Spleen (tissue), 11 donors: ENCODE measurements at regions not wholly inside any gene's neighbourhood (a gene's known extent, or its start where the extent isn't known, plus 50 kb on each side); places are given as distances from the start of the nearest gene placed in this dataset.
"Not testable (repeated sequence)": the region's sequence is repeated elsewhere in the genome, so short reads cannot be mapped to it uniquely, and the experiment has no call there.

ENCODE experiments used
- DNase-seq: peaks from one replicate; pipeline ENCODE4 v3.0.0-alpha.2; 2020
- H3K27ac ChIP-seq, 8 donors: fragments of 200-600 bp; sonication (generic) in 7 of 8; 1 replicate in 4 of 8; 2 replicates in 4 of 8; pipeline versions ENCODE4 v1.5.0 to v1.8.0; 2016 to 2021; ENCODE audit warnings: inconsistent platforms in 4 of 8, mild to moderate bottlenecking in 4 of 8, moderate library complexity in 1 of 8
- H3K27me3 ChIP-seq, 7 donors: fragments of 200-600 bp; sonication (generic) in 6 of 7; replicated peaks in 1 of 7; 1 replicate in 4 of 7; 2 replicates in 3 of 7; pipeline versions ENCODE4 v1.5.0 to v1.8.0; 2016 to 2021; ENCODE audit warnings: inconsistent platforms in 3 of 7, mild to moderate bottlenecking in 1 of 7
- H3K36me3 ChIP-seq, 6 donors: fragments of 200-600 bp; sonication (generic) in 5 of 6; 1 replicate in 4 of 6; 2 replicates in 2 of 6; pipeline versions ENCODE4 v1.5.0 to v1.8.0; 2016 to 2021; ENCODE audit warnings: inconsistent platforms in 2 of 6
- H3K4me1 ChIP-seq, 6 donors: fragments of 200-600 bp; sonication (generic) in 5 of 6; 1 replicate in 3 of 6; 2 replicates in 3 of 6; pipeline versions ENCODE4 v1.5.0 to v1.8.0; 2016 to 2021; ENCODE audit warnings: inconsistent platforms in 3 of 6
- H3K4me3 ChIP-seq, 8 donors: fragments of 200-600 bp; sonication (generic) in 7 of 8; 1 replicate in 4 of 8; 2 replicates in 4 of 8; pipeline versions ENCODE4 v1.5.0 to v1.8.0; 2016 to 2021; ENCODE audit warnings: inconsistent platforms in 4 of 8, mild to moderate bottlenecking in 4 of 8, moderate library complexity in 2 of 8
- H3K9me3 ChIP-seq, 8 donors: fragments of 200-600 bp; sonication (generic) in 7 of 8; 1 replicate in 4 of 8; 2 replicates in 4 of 8; pipeline versions ENCODE4 v1.5.0 to v1.8.0; 2016 to 2021; ENCODE audit warnings: inconsistent platforms in 4 of 8
- POLR2A ChIP-seq, 3 donors: fragments of 450-650 bp; IDR thresholded peaks; one replicate each; pipeline ENCODE4 v1.5.1; 2017; ENCODE audit warnings: antibody characterized with exemption in 3 of 3, mild to moderate bottlenecking in 1 of 3
- POLR2AphosphoS5 ChIP-seq, 3 donors: sonication (generic); formaldehyde crosslinking; IDR thresholded peaks; one replicate each; pipeline ENCODE4 v1.5.1; 2017; ENCODE audit warnings: antibody characterized with exemption in 3 of 3
- WGBS, 5 donors: extraction: QIAGEN DNeasy Blood & Tissue Kit in 3 of 5; methylation state at CpG; one replicate each; pipeline versions ENCODE4 v1.1.5 to v1.1.7; 2013 to 2018; 5-methylcytosine and 5-hydroxymethylcytosine counted together
- intact Hi-C: fragments of 100-400 bp; cut with DNase I; formaldehyde crosslinking; loops from one replicate; pipeline ENCODE4 v1.15.0; 2023; ENCODE audit warnings: low total_unique reads
- TF ChIP-seq, protein P1 (sequence below), 11 experiments: fragments of 200-600 bp in 7 of 11; fragments of 450-650 bp in 4 of 11; sonication (generic) in 4 of 11; IDR thresholded peaks in 8 of 11; conservative IDR thresholded peaks in 3 of 11; 1 replicate in 7 of 11; 2 replicates in 4 of 11; pipeline versions ENCODE4 v1.4.0 to v1.8.0; 2016 to 2021; ENCODE audit warnings: antibody characterized with exemption in 11 of 11, inconsistent platforms in 4 of 11, mild to moderate bottlenecking in 1 of 11
- donor health status: healthy with polysubstance abuse.
- donor health status: DM: no; HTN: no; CAD: no; lungs with moderate emphysema.
- donor health status: DM: no; HTN: no; CAD: no.
- donor health status: Bipolar disorder and iron deficiency.
- donor health status: healthy.
- donor health status: DM: no; HTN: no; CAD: no.
- donor health status: DM: yes; HTN: yes; CAD: no.

DNA sequence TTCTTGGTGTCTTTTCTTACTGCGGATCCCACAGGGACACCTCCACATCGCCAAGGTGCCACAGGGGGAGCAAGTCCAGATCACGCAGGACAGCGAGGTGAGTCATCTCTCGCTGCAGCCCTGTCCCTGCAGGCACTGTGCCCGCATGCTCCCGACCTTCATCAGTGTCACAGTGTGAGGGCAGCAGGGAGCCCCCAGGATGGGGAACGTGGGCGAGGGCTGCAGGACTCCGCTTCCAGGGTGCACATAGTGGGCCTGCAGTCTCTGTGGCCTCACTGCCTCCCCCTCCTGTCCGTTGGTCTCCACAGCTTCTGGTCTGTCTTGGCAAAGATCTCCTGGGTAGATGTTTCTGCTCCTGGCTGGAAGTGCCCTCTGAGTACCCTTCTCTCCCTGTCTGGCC is 78.0 kb downstream of the NPIPB11 start:
- H3K4me1 ChIP-seq, H3K27me3 ChIP-seq, DNase-seq, intact Hi-C loops, H3K27ac ChIP-seq, H3K9me3 ChIP-seq, H3K4me3 ChIP-seq: not testable (repeated sequence)
- peaks cover 0 to 22% (median 5%) of the 10 kb centered on the region in 6 donors for H3K36me3 ChIP-seq
- 86 to 98% (median 91%) methylated on average over 6 to 11 of the region's 11 CpGs for WGBS, 5 donors

GRCh38 chr16:29327631-29328408 is 78.7 kb downstream of the NPIPB11 start:
- intact Hi-C loops, H3K27ac ChIP-seq, H3K9me3 ChIP-seq, H3K4me1 ChIP-seq, H3K27me3 ChIP-seq, DNase-seq, H3K4me3 ChIP-seq: not testable (repeated sequence)
- H3K36me3 ChIP-seq, result peaks cover 0 to 22% (median 5%) of the 10 kb centered on the region in 6 donors
- 80 to 87% (median 82%) methylated on average over 12 of the region's 12 CpGs for WGBS, 5 donors

- not testable (repeated sequence) for DNase-seq
- WGBS, 5 donors, result 58 to 81% (median 73%) methylated on average over 10 to 31 of the region's 34 CpGs
These were observed 80.1 kb downstream of the NPIPB11 start for GRCh38 chr16:29326164-29327125.

DNA sequence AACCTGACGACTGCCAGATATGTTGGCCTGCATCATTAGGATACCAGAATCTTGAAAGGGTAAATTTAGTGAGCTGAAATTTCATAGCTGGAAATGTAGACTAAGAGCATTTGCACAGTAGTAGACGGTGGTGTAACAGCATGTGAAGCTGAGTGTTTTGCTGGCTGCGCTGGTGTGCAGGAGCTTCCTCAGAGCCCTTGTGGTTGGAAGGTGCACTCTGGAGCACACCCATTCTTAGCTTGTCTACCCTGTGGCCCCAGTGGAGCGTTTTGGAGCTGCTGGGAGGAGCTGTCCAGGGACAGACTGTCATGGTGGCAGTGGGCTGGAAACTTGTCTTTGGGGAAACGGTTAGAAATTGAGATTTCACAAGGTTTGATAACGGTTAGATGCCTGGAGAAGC is 82.8 kb downstream of the NPIPB11 start:
- DNase-seq, intact Hi-C loops: not testable (repeated sequence)
- WGBS, 5 donors, result 62 to 87% (median 81%) methylated on average over 6 of the region's 6 CpGs

More at GRCh38 chr16:29326164-29327125, 80.1 kb downstream of the NPIPB11 start:
- H3K27ac ChIP-seq, H3K9me3 ChIP-seq, H3K4me1 ChIP-seq, intact Hi-C loops, H3K27me3 ChIP-seq, H3K4me3 ChIP-seq: not testable (repeated sequence)
- peaks cover 0 to 18% (median 5%) of the 10 kb centered on the region in 6 donors for H3K36me3 ChIP-seq
- TF ChIP-seq POLR2AphosphoS5 (IDR thresholded peaks at IDR 0.05), result peak in 2 of 3 donors; percentile 47 to 73

DNA sequence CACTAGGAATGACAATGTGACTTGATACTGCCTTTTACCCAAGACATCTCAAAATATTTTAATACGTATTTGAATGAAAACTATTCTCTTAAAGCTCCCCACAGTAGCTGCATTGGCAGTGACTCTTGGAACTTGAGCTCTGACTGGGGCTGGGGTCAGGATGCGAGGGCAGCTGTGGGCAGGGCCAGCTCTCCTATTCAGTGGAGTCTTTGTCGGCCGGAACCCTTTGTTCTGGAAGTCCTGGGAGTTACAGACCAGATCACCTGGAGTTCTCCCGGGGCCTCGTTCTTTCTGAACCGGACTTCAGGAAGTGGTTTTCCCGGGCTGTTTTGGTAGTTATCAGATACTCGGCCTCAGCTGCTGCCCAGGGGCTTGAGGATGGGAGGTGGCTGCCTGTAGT is 84.9 kb downstream of the NPIPB11 start:
- Histone ChIP-seq H3K27me3 (no peaks in the 10 kb centered on the region), H3K4me3 (no peak overlapping the region), H3K9me3 (no peaks in the 10 kb centered on the region), H3K4me1 (peaks cover 5 to 22% (median 12%) of the 10 kb centered on the region in 6 donors), H3K27ac (no peak overlapping the region), H3K36me3 (peaks cover 0 to 11% (median 2%) of the 10 kb centered on the region in 6 donors)
- no peak for DNase-seq
- WGBS, 5 donors, result 67 to 82% (median 76%) methylated on average over 8 to 9 of the region's 9 CpGs
- no peak for TF ChIP-seq POLR2AphosphoS5 (IDR thresholded peaks at IDR 0.05)
- intact Hi-C loops, result no loop called here

More for the DNA sequence above, 82.8 kb downstream of the NPIPB11 start:
- H3K27me3 ChIP-seq, H3K9me3 ChIP-seq, H3K4me3 ChIP-seq, H3K27ac ChIP-seq: not testable (repeated sequence)
- H3K4me1 ChIP-seq, result peaks cover 0 to 12% (median 2%) of the 10 kb centered on the region in 6 donors
- peaks cover 0 to 15% (median 4%) of the 10 kb centered on the region in 6 donors for H3K36me3 ChIP-seq

DNA sequence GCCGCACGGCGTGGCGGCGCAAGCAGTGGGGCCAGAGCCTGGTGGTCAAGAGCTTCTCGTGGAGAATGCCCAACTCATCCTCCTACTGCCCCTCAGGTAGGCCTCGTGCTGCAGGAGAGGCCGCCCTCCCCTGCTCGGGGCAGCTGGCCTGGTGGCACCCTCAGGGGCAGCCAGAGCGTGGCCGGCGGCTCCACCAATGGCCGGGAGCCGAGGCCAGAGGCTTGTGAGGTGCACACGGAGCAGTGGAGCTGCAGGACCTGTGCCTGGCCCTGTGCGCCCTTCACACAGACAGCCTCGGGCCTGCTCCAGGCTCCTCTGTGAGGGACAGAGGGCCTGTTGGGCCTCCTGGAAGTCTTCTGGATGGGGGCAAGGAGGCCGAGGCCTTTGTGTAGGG is 85.5 kb downstream of the NPIPB11 start:
- H3K27me3 ChIP-seq, result no peaks in the 10 kb centered on the region
- H3K27ac ChIP-seq, result no peak overlapping the region
- H3K9me3 ChIP-seq, result no peaks in the 10 kb centered on the region
- TF ChIP-seq POLR2A (IDR thresholded peaks at IDR 0.05) (no peak), POLR2AphosphoS5 (IDR thresholded peaks at IDR 0.05) (no peak)
- TF ChIP-seq, protein P1, sequence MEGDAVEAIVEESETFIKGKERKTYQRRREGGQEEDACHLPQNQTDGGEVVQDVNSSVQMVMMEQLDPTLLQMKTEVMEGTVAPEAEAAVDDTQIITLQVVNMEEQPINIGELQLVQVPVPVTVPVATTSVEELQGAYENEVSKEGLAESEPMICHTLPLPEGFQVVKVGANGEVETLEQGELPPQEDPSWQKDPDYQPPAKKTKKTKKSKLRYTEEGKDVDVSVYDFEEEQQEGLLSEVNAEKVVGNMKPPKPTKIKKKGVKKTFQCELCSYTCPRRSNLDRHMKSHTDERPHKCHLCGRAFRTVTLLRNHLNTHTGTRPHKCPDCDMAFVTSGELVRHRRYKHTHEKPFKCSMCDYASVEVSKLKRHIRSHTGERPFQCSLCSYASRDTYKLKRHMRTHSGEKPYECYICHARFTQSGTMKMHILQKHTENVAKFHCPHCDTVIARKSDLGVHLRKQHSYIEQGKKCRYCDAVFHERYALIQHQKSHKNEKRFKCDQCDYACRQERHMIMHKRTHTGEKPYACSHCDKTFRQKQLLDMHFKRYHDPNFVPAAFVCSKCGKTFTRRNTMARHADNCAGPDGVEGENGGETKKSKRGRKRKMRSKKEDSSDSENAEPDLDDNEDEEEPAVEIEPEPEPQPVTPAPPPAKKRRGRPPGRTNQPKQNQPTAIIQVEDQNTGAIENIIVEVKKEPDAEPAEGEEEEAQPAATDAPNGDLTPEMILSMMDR (IDR thresholded peaks at IDR 0.05 in 8 of 11, conservative IDR thresholded peaks at IDR 0.05 in 3 of 11), result no peak
- DNase-seq, result no peak
- H3K4me1 ChIP-seq, result peaks cover 5 to 19% (median 12%) of the 10 kb centered on the region in 6 donors
- no peak overlapping the region for H3K4me3 ChIP-seq
- 94 to 100% (median 96%) methylated on average over 1 to 18 of the region's 18 CpGs for whole genome bisulfite sequencing, 5 donors
- intact Hi-C loops, result no loop called here
- H3K36me3 ChIP-seq, result peaks cover 0 to 11% (median 2%) of the 10 kb centered on the region in 6 donors
